Panc1 (cell line): ENCODE measurements at regions not wholly inside any gene's neighbourhood (a gene's known extent, or its start where the extent isn't known, plus 50 kb on each side); places are given as distances from the start of the nearest gene placed in this dataset.

ENCODE experiments used
- ATAC-seq: fragments of 200-7000 bp; cut with Tn5 transposase; 2 replicates; pipeline ENCODE4 v1.9.1; 2020; ENCODE audit warnings: mild to moderate bottlenecking, moderate library complexity
- BruUV-seq: library from RNA; stranded (reverse); fragments of 400-500 nt; replicated peaks from 2 replicates; lab custom pipeline; 2021; lab: Mats Ljungman, UMichigan
- CTCF ChIA-PET: fragments of 300-600 bp; sonication (Branson Sonifier 250); formaldehyde crosslinking; loops from one replicate; lab custom pipeline; 2022; ENCODE audit warnings: antibody characterized with exemption; lab: Charles Lee
- POLR2A ChIA-PET: fragments of 300-600 bp; sonication (Branson Sonifier 250); formaldehyde crosslinking; loops from one replicate; lab custom pipeline; 2022; ENCODE audit warnings: antibody characterized with exemption; lab: Charles Lee
- DNase-seq: peaks from one replicate; pipeline ENCODE4 v3.0.0-alpha.2; 2010; ENCODE audit warnings: low read depth, low spot score
- H3K27ac ChIP-seq: 2 replicates; pipeline ENCODE4 v1.5.1; 2011; ENCODE audit warnings: mild to moderate bottlenecking, low read length, inconsistent platforms
- H3K27me3 ChIP-seq: fragments of 200-500 bp; sonication (Bioruptor generic); 2 replicates; pipeline ENCODE4 v1.6.0; 2014; ENCODE audit warnings: low read length, inconsistent platforms; ENCODE audit not compliant: control insufficient read depth, insufficient read depth
- H3K36me3 ChIP-seq: fragments of 200-500 bp; sonication (Bioruptor generic); 2 replicates; pipeline ENCODE4 v1.5.1; 2014; ENCODE audit warnings: inconsistent platforms, mild to moderate bottlenecking, low read length, moderate library complexity; ENCODE audit not compliant: control insufficient read depth, insufficient read depth
- H3K4me1 ChIP-seq: 2 replicates; pipeline ENCODE4 v1.5.1; 2011; ENCODE audit warnings: inconsistent platforms, mild to moderate bottlenecking, low read length, moderate library complexity; ENCODE audit not compliant: control insufficient read depth, insufficient read depth
- H3K4me3 ChIP-seq, 2 experiments: 2 replicates each; pipeline ENCODE4 v1.5.1; 2011 to 2012; ENCODE audit warnings: low read depth in 2 of 2, low read length in 2 of 2, mild to moderate bottlenecking in 2 of 2, inconsistent platforms in 1 of 2, moderate library complexity in 1 of 2
- H3K9me3 ChIP-seq: fragments of 200-500 bp; sonication (Bioruptor generic); 2 replicates; pipeline ENCODE4 v1.5.1; 2014; ENCODE audit warnings: low read depth, mild to moderate bottlenecking, inconsistent platforms, low read length, moderate library complexity; ENCODE audit not compliant: control insufficient read depth, insufficient read depth
- CTCF ChIP-seq: fragments of 450-650 bp; IDR thresholded peaks from 2 replicates; pipeline ENCODE4 v1.5.1; 2017; ENCODE audit warnings: mild to moderate bottlenecking
- POLR2AphosphoS5 ChIP-seq: IDR thresholded peaks from 2 replicates; pipeline ENCODE4 v1.6.1; 2012; ENCODE audit warnings: mild to moderate bottlenecking, low read depth, low read length, moderate library complexity
- REST ChIP-seq, 2 experiments: IDR thresholded peaks; 2 replicates each; pipeline ENCODE4 v1.6.1; 2011 to 2012; ENCODE audit warnings: low read depth in 2 of 2, control low read depth in 1 of 2, low read length in 1 of 2, mild to moderate bottlenecking in 1 of 2, moderate library complexity in 1 of 2; ENCODE audit not compliant: insufficient read depth in 1 of 2
- SIN3A ChIP-seq: IDR thresholded peaks from 2 replicates; pipeline ENCODE4 v1.6.1; 2012; ENCODE audit warnings: low read depth, mild to moderate bottlenecking, low read length, moderate library complexity, borderline replicate concordance; ENCODE audit not compliant: insufficient read depth
- TCF7L2 ChIP-seq: IDR thresholded peaks from 2 replicates; pipeline ENCODE4 v1.6.1; 2011; ENCODE audit warnings: mild to moderate bottlenecking, low read depth, low read length, inconsistent platforms
- in situ Hi-C: cut with HindIII; loops from 2 replicates; pipeline ENCODE4 v1.10.0; 2016; ENCODE audit warnings: low sequenced_read_pairs, low pct_unique_long_range_greater_than_20kb
- intact Hi-C: fragments of 100-400 bp; cut with micrococcal nuclease; formaldehyde crosslinking; loops from one replicate; pipeline ENCODE4 v1.10.0; 2022; ENCODE audit not compliant: unreplicated experiment

- DNase-seq (no peak), ATAC-seq (no peak)
- in situ Hi-C loops = no loop called here
- TF ChIP-seq REST (IDR thresholded peaks at IDR 0.05; ENCODE audit: insufficient read depth in 1 of 2, low read depth in 2 of 2, low read length in 1 of 2) = no peak
- no peak for TF ChIP-seq SIN3A
- TF ChIP-seq CTCF = no peak
- no peak for TF ChIP-seq POLR2AphosphoS5
- TF ChIP-seq TCF7L2 = no peak
- no TSS peak for BruUV-seq
- ChIA-PET CTCF (no interaction called here), POLR2A (no interaction called here)
- Histone ChIP-seq H3K4me3 (no peak overlapping the region), H3K27me3 (peaks cover 4% of the 10 kb centered on the region), H3K4me1 (no peaks in the 10 kb centered on the region), H3K36me3 (no peaks in the 10 kb centered on the region), H3K9me3 (no peaks in the 10 kb centered on the region), H3K27ac (no peak overlapping the region)
- intact Hi-C loops = no loop called here
These were observed 357.2 kb upstream of the SULF2 start for GRCh38 chr20:48142516-48142773.

- Histone ChIP-seq H3K9me3 (no peaks in the 10 kb centered on the region), H3K36me3 (no peaks in the 10 kb centered on the region), H3K27ac (no peak overlapping the region), H3K4me3 (no peak overlapping the region), H3K27me3 (peaks cover 4% of the 10 kb centered on the region), H3K4me1 (no peaks in the 10 kb centered on the region)
- intact Hi-C loops (no loop called here), in situ Hi-C loops (no loop called here)
- no peak for DNase-seq
- ATAC-seq = no peak
- CTCF ChIA-PET = no interaction called here
- no TSS peak for BruUV-seq
- TF ChIP-seq SIN3A (no peak), POLR2AphosphoS5 (no peak), TCF7L2 (no peak), REST (IDR thresholded peaks at IDR 0.05; ENCODE audit: insufficient read depth in 1 of 2, low read depth in 2 of 2, low read length in 1 of 2) (no peak), CTCF (no peak)
- POLR2A ChIA-PET = no interaction called here
These were observed 356.6 kb upstream of the SULF2 start for GRCh38 chr20:48141660-48142515.
